IPS-NIHi7 (cell line): ENCODE measurements at regions not wholly inside any gene's neighbourhood (a gene's known extent, or its start where the extent isn't known, plus 50 kb on each side); places are given as distances from the start of the nearest gene placed in this dataset.

ENCODE experiments used
- DNase-seq: peaks from one replicate; pipeline ENCODE4 v3.0.0; 2012; ENCODE audit warnings: mixed read lengths; ENCODE audit errors: extremely low spot score

DNA sequence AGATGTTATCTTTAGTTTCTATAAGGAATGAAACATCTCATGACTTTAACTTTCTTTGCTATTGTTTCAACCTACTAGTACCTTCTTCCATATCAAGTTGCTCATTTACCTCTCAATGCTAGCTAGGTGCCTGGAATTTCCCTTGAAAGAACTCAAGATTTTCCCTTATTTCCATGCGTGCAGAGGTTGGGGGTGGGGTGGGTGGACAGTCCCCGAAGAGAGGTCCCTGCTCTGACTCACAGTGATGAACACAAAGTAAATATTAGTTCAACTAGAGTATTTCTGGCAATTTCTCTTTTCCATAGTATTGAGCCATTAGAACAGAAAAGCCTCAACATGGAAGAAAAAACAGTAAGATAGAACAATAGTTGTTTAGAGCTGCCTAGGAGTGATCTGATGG lies 239.0 kb upstream of the ZP4 start:
- DNase-seq, result no peak

GRCh38 chr1:238123201-238123600 lies 232.5 kb upstream of the ZP4 start:
- DNase-seq, result no peak

GRCh38 chr1:238119861-238120260 lies 229.1 kb upstream of the ZP4 start:
- no peak for DNase-seq

- no peak for DNase-seq
Measured at GRCh38 chr1:238119060-238119459, 228.3 kb upstream of the ZP4 start.

DNA sequence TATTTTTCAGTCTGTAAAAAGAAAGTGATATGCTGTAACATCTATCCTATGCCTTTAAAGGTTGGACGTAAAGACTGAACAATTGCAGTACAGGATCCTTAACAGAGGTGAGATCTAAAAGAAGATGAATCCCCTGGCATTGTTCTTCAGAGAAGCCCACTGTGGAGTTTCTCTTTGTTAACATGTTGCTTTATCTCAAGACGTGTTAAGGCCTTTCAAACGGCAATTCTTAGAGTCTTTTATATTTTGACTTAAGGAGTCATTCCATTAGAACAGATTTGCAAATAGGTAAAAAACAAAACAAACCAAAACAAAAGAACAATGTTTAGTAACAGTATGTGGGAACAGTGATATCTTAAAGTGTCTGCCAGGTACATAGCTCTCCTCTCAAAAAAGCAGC lies 225.1 kb upstream of the ZP4 start:
- DNase-seq, result no peak

GRCh38 chr1:238112952-238113621 lies 222.4 kb upstream of the ZP4 start:
- no peak for DNase-seq

GRCh38 chr1:238111516-238111915 lies 220.8 kb upstream of the ZP4 start:
- no peak for DNase-seq

- DNase-seq, result no peak
Measured at GRCh38 chr1:238111081-238111480, 220.4 kb upstream of the ZP4 start.

GRCh38 chr1:238108417-238108816 lies 217.7 kb upstream of the ZP4 start:
- DNase-seq, result no peak

- no peak for DNase-seq
Measured at GRCh38 chr1:238107322-238107721, 216.6 kb upstream of the ZP4 start.

GRCh38 chr1:238104752-238105151 lies 214.0 kb upstream of the ZP4 start:
- no peak for DNase-seq

DNA sequence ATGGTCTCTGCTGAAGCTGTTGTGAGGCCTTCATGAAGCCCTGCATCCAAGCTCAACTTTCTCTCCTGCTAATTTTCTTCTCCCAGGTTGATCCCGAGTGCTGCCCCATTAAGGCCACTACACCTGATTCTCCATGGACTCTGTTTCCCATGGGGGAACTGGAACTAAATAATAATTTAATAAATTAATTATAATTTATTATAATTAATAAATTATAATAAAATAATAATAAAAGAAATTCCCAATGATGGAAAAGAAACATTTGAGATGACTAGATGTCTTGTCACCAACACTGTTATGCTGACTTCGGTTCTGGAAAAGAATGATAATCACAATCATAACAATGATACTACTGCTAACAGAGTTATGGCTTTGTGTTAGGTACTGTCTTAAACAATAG lies 211.2 kb upstream of the ZP4 start:
- no peak for DNase-seq

DNA sequence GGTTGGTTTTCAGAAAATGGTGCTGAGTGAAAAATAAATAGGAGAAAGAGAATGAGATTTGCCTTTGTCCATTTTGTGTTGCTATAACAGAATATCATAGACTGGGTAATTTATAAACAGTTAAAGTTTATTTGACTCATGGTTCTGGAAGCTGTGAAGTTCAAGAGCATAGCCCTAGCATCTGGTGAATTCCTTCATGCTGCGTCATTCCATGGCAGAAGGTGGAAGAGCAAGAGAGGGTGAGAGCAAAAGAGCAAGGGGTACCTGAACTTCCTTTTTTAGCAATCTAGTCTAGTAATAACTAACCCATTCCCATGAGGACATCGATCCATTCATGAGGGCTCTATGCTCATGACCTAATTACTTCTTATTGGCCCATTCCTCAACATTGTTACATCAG lies 209.1 kb upstream of the ZP4 start:
- DNase-seq, result no peak

- DNase-seq, result no peak
Measured at GRCh38 chr1:238089615-238090014, 198.9 kb upstream of the ZP4 start.

DNA sequence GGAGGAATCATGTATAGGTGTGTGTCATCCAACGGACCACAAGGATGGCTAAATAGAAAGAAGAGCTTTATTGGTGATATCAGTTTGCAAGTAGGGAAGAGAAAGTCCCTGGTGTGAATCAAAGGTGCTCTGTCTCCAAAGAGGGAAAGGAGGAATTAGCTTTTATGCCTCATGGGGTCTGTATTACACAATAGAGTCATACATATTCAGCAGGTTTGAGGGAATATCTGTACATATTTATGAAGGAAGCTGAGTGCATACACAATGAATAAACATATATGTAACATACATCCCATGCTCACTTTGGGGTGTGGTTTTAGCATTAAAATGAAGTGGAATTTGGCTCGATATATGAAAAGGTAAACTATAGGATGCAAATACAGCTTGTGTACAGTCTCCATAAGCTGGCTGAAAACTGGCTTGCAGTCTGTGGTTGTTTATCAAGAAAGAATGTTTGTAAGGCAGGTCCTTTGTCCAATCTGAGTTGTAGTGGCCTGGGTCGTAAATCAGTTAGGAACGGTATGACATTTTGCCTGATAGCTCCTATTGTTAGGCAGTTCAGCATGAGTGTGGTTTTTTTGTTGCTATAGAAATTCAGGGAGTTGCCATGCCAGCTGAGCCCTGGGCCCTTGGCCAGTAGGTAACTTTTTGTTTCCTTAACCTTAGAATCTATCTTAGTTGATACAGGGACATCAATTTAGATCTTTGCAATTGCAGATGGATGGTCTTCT lies 198.0 kb upstream of the ZP4 start:
- no peak for DNase-seq

DNA sequence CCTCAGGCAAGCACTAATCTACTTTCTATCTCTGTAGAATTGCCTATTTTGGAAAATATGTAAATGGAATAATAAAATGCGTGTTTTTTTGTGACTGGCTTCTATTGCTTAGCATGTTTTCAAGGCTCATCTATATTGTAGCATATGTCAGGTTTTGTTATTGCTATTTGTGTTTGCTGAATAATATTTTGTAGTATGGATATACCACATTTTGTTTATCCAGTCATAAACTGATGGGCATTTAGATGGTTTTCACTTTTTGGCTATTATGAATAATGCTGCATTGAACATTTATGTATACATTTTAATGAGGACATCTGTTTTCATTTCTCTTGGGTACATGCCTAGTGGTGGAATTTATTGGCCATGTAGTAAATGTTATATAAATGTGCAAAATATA lies 183.3 kb upstream of the ZP4 start:
- DNase-seq, result no peak

GRCh38 chr1:238071061-238071460 lies 180.3 kb upstream of the ZP4 start:
- no peak for DNase-seq

DNA sequence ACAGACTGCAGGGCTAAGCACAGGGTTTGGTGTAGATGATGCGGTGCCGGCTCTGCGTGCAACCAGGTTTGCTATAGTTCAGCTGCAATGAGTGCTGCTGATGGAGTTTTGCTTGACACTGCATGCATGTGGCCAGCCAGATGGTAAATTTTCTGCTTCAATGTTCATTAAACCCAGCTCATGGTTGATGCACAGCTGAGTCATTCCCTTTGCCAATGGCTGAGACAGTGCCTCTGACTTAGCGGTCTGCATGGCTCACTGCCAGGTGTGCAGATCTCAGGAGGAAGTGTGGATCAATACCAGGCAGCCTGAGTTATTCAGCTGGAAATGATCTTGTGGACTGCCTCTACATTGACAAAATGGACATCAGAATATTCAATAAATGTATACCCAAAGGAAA lies 172.7 kb upstream of the ZP4 start:
- no peak for DNase-seq

DNA sequence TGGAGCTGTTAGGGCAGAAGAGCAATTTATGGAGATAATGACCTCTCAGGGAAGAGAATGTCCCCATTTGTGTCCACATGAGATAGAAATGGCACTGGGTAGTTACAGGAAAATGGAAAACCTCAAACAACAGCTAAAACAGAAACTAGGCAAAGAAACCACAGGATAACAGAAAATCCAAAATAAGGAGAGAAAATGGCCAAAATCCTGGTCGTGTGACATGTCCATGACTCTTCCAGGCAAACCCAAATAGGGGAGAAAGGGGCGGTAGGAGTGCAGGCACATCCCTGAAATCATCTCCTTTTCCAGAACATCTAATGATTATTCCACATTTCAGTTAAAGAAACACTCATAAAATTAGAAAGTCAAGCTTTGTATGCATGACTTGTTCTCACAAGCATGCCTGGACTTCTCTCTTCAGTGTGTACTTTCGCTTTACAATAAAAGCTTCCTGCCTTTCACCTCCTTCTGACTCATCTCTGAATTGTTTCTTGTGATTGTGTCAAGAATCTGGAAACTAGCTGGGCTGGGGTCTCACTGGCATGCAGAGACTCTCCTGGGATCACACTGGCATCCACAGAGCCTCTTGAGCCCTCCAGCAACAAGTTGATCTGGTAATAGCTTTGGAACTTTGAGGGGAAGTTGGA lies 171.4 kb upstream of the ZP4 start:
- DNase-seq, result no peak

- no peak for DNase-seq
Measured at GRCh38 chr1:238060061-238060460, 169.3 kb upstream of the ZP4 start.

GRCh38 chr1:238052496-238053266 lies 162.0 kb upstream of the ZP4 start:
- DNase-seq, result no peak

GRCh38 chr1:238029126-238029525 lies 138.4 kb upstream of the ZP4 start:
- DNase-seq, result no peak
